GM21447 (cell line): ENCODE measurements at regions not wholly inside any gene's neighbourhood (a gene's known extent, or its start where the extent isn't known, plus 50 kb on each side); places are given as distances from the start of the nearest gene placed in this dataset.
"Not testable (repeated sequence)": the region's sequence is repeated elsewhere in the genome, so short reads cannot be mapped to it uniquely, and the experiment has no call there.

Source experiments
- ATAC-seq: cut with Tn5 transposase; IDR thresholded peaks from one replicate; pipeline ENCODE4 v1.9.1; 2021; ENCODE audit not compliant: unreplicated experiment

GRCh38 chr10:64896582-64896981, 1375.4 kb downstream of the REEP3 start:
- no peak for ATAC-seq

GRCh38 chr10:64906311-64906710, 1385.1 kb downstream of the REEP3 start:
- not testable (repeated sequence) for ATAC-seq

GRCh38 chr10:64924306-64924705, 1403.1 kb downstream of the REEP3 start:
- not testable (repeated sequence) for ATAC-seq

GRCh38 chr10:64952042-64952441, 1430.8 kb downstream of the REEP3 start:
- no peak for ATAC-seq

- ATAC-seq, result no peak
Measured at GRCh38 chr10:64956441-64956840, 1435.2 kb downstream of the REEP3 start.

GRCh38 chr10:64959116-64959515, 1437.9 kb downstream of the REEP3 start:
- ATAC-seq, result no peak

GRCh38 chr10:64959883-64960282, 1438.7 kb downstream of the REEP3 start:
- no peak for ATAC-seq

GRCh38 chr10:64973391-64973790, 1452.2 kb downstream of the REEP3 start:
- no peak for ATAC-seq

GRCh38 chr10:64976150-64976549, 1454.9 kb downstream of the REEP3 start:
- ATAC-seq, result no peak

GRCh38 chr10:64977915-64978314, 1456.7 kb downstream of the REEP3 start:
- no peak for ATAC-seq

- ATAC-seq, result no peak
Measured at GRCh38 chr10:64996886-64997285, 1475.7 kb downstream of the REEP3 start.

GRCh38 chr10:65010845-65011244, 1489.6 kb downstream of the REEP3 start:
- ATAC-seq, result no peak

GRCh38 chr10:65017523-65017922, 1496.3 kb downstream of the REEP3 start:
- ATAC-seq, result no peak

GRCh38 chr10:65024886-65025285, 1503.7 kb downstream of the REEP3 start:
- no peak for ATAC-seq

GRCh38 chr10:65030263-65030662, 1509.1 kb downstream of the REEP3 start:
- no peak for ATAC-seq

GRCh38 chr10:65032867-65033769, 1511.9 kb downstream of the REEP3 start:
- no peak for ATAC-seq

- ATAC-seq, result no peak
Measured at GRCh38 chr10:65033957-65034356, 1512.8 kb downstream of the REEP3 start.

- ATAC-seq, result no peak
Measured at GRCh38 chr10:65040796-65041195, 1519.6 kb downstream of the REEP3 start.

GRCh38 chr10:65041307-65041706, 1520.1 kb downstream of the REEP3 start:
- ATAC-seq, result no peak

- no peak for ATAC-seq
Measured at GRCh38 chr10:65042496-65042895, 1521.3 kb downstream of the REEP3 start.

- no peak for ATAC-seq
Measured at GRCh38 chr10:65046831-65047230, 1525.6 kb downstream of the REEP3 start.

GRCh38 chr10:65052111-65052510, 1530.9 kb downstream of the REEP3 start:
- ATAC-seq, result not testable (repeated sequence)

- not testable (repeated sequence) for ATAC-seq
Measured at GRCh38 chr10:65053397-65053796, 1532.2 kb downstream of the REEP3 start.
